Right renal cortex interstitium (tissue), 3 donors: ENCODE measurements at regions not wholly inside any gene's neighbourhood (a gene's known extent, or its start where the extent isn't known, plus 50 kb on each side); places are given as distances from the start of the nearest gene placed in this dataset.
"Not testable (repeated sequence)": the region's sequence is repeated elsewhere in the genome, so short reads cannot be mapped to it uniquely, and the experiment has no call there.

Experiments
- DNase-seq, 3 donors: peaks; one replicate each; pipeline ENCODE4 v3.0.0-alpha.2; 2013; ENCODE audit warnings: low read depth in 3 of 3, low spot score in 2 of 3

GRCh38 chr11:79535606-79536005 lies 94.8 kb upstream of the TENM4 start:
- DNase-seq, result no peak

DNA sequence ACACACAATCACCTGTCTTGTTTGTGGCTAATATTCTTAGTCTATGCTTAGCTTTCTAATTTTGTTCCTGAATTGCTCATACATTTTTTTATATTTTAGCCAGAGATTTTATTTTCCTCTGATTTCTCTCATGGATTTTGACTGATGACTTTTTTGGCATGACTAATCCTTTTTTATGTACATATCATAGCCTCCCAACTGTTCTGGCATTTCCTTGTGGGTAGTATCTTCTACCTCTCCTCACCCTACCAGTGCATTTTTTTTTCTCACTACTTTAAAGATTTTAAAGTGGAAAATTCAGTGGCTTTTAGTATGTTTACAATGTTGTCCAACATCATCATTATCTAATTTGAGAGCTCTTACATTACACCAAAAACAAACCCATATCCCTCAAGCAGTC lies 84.4 kb upstream of the TENM4 start:
- DNase-seq, result no peak

- no peak for DNase-seq
These were observed 81.8 kb upstream of the TENM4 start for GRCh38 chr11:79522626-79523025.

- no peak for DNase-seq
These were observed 79.3 kb upstream of the TENM4 start for GRCh38 chr11:79520086-79520485.

- no peak for DNase-seq
These were observed 75.0 kb upstream of the TENM4 start for GRCh38 chr11:79515781-79516180.

GRCh38 chr11:79514695-79515094 lies 73.9 kb upstream of the TENM4 start:
- no peak for DNase-seq

GRCh38 chr11:79514290-79514689 lies 73.5 kb upstream of the TENM4 start:
- no peak for DNase-seq

DNA sequence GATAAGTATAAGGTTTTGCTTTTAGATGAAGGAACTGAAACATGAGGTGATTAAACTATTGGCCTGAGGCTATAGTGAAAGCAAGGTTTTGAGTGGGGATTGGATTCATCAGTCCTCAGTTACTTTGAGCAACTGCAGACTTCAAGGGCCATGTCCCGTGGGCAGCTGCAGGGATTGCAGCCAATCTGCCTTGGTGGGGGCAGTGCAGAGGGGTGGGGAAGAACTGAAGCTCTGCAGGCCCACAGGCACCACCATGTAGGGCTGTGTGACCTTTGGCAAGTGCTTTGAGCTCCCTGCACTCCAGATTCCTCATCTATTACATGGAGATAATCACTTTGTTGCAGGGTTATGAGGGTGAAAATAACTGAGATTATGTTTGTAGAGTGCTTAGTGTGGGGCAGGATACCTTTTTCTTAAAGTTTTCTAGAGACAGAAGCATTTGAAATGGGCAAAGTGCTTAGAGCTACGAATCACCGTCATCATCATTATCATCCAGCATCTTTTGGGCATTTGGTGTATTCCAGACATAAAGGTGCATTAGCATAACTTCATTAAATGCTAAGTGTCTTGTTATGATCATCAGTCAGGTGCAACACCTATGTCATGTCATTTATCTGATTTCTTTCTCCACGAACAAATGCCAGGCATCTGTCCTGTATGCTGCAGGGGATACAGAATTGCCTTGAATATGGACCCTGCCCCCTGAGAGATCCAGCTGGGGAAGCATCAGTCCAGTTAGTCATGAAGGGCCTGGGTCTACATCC lies 72.1 kb upstream of the TENM4 start:
- no peak for DNase-seq

- DNase-seq, result no peak
These were observed 70.1 kb upstream of the TENM4 start for GRCh38 chr11:79510960-79511359.

- DNase-seq, result no peak
These were observed 67.6 kb upstream of the TENM4 start for GRCh38 chr11:79508461-79508860.

- DNase-seq, result no peak
These were observed 66.9 kb upstream of the TENM4 start for GRCh38 chr11:79507706-79508105.

DNA sequence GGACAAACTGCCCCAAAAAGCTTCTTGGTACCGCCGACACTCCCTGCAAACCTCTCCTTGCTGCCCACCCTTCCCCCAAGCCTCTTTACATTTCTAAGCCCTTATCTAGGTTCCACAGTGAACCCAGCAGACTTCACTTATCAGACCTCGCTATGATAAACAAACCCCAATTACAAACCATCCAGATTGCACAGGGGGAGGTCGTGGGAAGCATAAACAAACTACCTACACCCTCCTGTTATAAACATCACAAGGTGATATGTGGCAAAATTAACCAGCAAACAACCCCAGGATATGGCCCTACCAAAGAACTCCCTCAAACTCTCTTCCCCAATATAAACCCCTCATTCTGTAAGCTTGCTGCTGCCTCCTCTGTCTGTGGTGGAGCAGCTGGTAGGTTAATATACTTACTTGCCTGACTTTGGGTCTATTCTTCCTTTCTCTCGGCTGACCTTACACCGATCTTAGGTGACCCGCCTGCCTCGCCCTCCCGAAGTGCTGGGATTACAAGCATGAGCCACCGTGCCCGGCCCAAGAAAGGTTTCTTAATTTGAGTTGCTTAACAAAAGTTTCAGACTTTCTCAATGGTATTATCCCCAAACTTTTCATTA lies 66.0 kb upstream of the TENM4 start:
- no peak for DNase-seq

GRCh38 chr11:79506124-79506523 lies 65.3 kb upstream of the TENM4 start:
- DNase-seq, result no peak

GRCh38 chr11:79503028-79503427 lies 62.2 kb upstream of the TENM4 start:
- DNase-seq, result no peak

DNA sequence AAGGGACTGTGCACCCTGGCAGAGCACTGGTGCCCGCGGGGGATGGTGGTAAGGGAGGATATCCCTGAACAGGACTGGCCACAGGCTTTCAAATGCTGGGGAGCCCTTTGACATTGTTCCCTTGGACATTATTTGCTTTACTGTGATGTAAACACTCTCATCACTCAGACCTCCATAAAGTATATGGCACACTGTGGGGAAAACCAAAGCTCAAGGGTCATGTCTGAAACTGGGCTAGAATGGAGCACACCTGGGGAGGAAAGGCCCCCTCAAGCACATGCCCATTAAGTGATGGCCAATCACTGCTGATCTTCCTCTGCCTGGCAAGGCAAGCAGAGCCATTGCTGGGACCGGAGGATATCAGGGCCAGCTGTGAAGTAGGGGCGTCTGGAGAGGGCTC lies 60.9 kb upstream of the TENM4 start:
- no peak for DNase-seq

- not testable (repeated sequence) for DNase-seq
These were observed 59.1 kb upstream of the TENM4 start for GRCh38 chr11:79499929-79500328.

GRCh38 chr11:79498667-79499066 lies 57.8 kb upstream of the TENM4 start:
- no peak for DNase-seq

DNA sequence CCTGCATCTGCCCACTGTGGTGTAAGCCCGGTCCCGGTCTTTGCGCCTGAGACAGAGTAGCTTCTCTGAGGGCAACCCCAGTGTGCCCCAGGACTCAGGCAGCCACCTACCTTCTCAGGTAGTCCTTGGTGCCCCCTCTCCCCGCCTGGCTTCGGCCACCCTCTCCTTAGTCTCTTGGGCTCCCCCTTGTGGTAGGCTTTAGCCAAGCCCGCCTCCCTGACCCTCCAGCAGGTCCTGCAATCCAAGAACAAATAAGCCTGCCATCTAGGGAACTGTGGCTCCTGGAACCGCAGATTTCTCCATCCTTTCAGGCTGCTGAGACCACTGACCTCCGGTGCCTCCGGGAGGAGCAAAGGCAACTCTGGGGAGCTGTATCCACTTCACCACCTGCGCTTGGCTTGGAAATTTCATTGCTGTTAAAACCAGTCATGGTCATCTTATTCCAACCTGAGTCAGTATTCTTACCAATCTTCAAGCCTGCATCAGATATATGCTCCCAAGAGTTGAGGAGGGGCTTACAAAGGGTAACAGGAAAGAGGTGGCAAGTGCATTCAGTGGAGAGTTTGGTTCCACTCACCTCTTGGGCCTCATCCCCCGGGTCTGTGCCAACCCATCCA lies 52.8 kb upstream of the TENM4 start:
- peak; percentile 31 to 51 (median 48) for DNase-seq

GRCh38 chr11:79492008-79492407 lies 51.2 kb upstream of the TENM4 start:
- no peak for DNase-seq
